HG03135 (cell line): ENCODE measurements at regions not wholly inside any gene's neighbourhood (a gene's known extent, or its start where the extent isn't known, plus 50 kb on each side); places are given as distances from the start of the nearest gene placed in this dataset.

Experiments
- ATAC-seq: cut with Tn5 transposase; IDR thresholded peaks from one replicate; pipeline ENCODE4 v1.9.1; 2021; ENCODE audit warnings: mild to moderate bottlenecking, moderate library complexity; ENCODE audit not compliant: unreplicated experiment

DNA sequence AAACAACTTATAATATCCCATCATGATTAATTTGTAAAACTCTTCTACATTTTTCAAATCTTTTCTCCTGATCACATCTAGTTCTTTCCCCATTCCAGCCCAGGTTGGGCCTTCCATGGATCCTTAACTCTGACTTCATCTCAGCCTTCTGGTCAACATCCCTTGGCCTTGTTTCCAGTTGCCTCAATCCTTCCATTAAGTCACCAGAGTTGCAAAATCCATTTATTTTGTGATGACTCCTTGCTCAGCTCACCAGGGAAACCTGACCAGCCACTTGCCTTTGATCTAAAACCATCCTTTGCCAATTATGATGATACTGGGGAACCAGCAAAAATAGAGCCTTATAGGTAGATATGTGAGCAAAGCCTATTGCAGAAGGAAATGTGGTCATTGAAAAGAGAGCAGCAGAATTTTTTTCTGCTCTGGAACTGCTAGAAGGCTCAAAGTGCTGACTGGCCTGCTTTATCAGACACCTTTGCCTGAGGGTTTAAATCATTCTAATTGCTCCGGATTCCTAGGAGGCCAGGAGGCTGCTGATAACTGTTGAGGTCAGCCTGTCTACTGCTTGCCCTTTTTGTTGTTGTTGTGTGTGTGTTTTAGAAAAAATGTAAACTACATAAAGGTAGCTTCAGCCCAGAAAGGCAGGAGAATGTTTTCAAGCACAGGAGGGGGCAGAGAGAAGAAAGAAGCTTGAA, 512.2 kb upstream of the GRIA1 start:
- no peak for ATAC-seq

DNA sequence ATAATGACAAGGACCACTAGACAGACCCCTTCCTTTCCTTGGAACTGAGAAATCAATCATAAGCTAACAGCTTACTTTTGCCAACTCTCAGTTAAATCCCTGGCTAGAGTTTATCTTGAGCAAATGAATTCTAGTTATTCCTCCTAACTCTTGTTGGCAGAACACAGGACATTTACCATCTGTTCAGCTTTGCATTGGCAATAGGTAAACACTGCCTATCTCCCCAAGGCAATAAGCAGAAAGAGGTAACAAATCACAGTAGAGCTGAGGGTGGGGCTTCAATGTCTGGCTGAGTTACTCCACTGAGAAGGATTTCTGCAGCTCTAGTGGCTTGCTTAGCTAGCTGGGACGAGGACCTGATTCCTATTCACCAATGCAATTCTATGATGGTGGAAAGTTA, 503.3 kb upstream of the GRIA1 start:
- no peak for ATAC-seq

DNA sequence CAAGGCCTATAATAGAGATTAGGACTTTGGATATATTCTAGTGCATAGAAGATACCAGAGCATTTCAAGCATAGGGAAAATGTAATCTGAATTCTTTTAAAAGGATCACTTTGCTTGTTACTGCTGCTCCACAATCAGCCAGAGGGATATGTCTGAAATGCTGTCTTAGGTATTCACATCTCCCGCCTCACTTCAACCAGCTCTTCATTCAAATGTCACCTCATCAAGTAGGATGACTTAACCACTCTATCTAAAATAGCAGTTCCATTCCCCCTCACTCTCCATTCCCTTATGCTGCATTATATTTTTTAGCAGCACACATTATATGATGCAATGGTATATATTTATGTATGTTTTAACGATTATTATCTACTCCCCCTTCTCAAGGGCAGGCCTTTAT, 500.3 kb upstream of the GRIA1 start:
- ATAC-seq, result no peak

DNA sequence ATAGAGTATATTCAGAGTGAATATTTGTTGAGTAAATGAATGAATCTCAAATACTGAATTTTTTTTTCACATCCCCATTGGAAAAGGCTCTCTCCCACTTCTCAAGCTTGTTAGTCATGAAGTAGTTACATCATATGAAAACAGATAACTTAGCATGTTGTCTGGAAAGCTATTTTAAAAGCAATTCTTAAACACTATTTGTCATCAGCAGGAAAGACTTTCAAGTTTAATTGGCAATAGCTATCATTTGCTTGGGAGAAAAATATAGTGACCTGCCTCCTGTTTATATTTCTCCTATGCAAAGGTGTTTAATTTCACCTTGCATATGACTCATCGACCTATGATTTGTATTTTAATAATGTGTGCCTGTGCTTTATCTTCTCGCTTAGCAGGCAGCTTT, 499.8 kb upstream of the GRIA1 start:
- ATAC-seq, result no peak

DNA sequence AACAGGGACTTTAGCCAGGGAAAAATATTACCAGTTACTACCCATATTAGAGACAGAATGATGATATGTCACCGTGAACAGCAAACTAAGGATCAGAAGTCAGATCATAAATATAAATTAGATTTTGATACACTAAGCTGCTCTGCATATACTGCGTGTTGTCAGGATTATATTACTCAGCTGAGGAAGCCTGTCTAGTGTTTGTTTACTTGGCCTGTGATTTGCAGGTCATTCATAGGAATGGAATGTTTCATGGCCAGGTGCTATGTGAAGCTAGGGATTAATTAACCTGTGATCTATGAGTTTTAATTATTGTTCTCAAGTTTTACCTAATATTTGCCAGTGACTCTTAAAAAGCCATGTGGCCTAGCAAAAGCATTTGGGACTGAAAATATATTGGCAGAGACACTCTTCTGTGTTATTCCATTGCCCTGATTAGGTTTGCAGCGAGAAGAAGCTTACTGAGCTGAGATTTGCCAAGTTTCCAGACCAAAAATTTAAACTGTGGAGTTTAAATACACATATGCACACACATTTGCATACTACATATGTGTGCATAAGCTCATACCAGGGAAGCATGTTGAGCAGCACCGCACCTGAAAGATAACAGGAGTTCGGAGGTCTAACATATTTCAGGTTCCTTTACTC, 496.3 kb upstream of the GRIA1 start:
- ATAC-seq, result no peak

DNA sequence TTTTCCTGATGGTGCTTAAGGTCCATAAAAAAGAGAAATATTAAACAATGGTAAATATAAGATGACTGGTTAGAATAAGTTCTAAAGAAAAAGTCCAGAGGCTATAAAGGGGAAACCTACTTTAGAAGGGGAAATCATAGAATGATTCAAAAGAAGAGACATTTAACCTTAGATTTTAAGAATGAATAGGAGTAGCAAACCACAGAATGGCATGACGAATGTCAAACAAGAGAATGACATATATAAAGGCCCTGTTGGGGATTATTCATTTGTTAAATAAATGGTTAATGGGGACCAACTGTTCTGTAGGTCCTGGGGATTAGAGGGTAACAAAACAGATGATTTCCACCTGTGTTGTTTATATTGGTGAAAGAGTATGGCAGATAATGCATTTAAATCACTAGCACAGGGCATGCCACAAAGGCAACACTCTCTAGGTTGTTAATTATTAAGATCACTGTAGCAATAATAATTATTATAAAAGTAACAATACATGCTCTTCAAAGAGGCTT, 495.2 kb upstream of the GRIA1 start:
- ATAC-seq, result no peak

DNA sequence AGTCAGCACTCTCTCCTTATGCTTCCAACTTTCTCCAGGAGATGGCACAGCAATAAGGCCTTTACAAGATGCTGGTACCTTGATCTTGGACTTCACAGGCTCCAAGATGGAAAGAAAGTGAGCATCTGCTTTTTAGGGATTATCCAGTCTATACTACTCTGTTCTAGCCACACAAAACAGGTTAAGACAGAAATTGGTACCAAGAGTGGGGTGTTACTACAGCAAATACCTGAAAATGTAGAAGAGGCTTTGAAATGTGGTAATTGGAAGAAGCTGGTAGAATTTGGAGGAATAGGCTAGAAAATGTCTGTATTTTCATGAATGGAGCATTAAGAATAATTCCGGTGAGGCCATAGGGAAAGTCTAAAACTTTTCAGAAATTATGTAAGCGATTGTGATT, 484.8 kb upstream of the GRIA1 start:
- ATAC-seq, result no peak

DNA sequence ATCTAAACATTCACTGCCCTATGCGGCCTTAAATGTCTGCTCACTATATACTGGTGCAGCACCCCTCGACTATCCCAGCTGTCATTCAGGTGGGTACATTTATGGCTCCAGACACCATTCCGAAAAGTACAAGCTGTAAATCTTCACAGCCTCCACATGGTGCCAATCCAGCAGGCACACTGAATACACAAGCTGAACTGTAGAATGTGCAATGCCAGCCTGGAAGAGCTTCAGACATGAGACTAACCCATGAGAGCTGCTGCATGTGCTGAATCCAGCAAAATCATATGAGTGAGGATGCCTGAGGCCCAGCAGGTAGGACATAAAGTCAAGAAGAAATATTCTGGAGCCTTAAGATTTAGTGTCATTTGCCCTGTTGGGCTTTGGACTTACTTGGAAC, 483.8 kb upstream of the GRIA1 start:
- no peak for ATAC-seq

DNA sequence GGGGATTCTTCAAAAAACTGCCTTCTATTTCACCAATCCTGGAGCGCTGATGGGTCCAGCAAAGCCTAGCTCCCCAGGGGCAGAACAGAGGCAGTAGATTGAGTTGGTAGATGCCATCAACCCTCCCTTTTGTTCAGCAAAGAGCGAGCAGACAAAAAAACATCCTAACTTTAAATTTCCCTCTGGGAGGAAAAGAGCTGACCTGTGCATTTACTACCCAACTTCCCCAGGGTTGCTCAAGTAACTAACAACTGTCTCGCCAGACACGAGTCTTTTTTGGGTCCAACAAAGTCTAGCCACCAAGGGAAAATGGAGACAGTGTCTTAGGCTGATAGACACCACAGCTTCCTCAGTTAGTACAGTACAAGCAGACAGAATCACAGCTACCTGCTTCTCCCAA, 476.3 kb upstream of the GRIA1 start:
- no peak for ATAC-seq

DNA sequence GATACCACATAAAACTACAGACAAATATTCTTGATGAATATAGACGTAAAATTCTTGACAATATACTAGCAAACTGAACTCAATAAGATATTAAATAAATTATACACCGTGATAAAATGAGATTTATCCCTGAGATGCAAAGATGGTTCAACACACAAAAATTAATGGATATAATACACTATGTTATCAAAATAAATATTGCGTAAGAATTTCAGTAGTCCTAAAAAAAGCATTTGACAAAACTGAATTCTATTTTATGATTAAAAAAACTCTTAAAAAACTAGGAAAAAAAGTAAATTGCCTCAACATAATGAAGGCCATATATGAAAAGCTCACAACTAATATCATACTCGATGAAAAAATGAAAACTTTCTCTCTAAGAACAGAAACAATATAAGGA, 472.3 kb upstream of the GRIA1 start:
- no peak for ATAC-seq

DNA sequence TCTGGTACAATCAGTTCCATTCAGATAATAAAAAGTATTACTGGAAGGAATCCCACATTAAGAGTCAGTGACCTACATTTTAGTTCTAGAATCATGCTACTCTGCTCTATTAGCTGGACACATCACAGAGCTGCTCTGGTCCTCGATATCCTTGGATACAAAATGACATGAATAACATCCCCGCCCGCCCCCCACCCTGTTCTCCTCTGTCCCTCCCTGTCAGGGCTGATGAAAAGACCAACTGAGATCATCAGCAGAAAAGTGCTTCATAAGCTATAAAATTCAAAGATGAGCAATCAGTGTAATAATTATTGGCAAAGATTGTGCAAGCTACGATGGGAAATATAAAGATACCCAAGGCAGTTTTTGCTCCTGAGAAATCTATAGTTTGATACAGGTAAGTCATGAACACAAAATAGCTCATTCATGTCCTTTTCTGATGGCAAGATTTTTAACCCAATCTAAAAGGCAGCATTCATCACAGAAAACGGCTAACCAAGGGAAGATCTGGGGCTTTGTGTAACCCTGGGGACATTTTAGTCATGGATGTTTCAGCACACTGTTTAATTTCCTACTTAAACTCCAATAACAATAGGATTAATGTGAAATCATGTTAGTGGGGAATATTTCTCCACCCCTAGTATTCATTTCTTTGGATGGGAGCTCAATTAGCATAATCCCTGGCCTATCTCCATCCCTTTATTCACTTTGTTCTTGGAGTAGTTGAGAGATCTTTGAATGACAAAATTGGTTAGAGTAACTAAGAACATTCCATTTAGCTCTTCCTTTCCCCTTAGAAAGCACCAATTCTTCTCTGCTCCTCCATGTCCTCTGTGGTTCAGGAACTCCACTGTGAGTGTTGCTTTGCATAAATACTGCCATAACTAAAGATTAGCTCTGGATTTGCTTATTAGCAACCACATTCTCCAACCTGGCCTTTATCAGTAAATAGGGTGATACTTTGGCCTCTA, 459.4 kb upstream of the GRIA1 start:
- ATAC-seq, result no peak

DNA sequence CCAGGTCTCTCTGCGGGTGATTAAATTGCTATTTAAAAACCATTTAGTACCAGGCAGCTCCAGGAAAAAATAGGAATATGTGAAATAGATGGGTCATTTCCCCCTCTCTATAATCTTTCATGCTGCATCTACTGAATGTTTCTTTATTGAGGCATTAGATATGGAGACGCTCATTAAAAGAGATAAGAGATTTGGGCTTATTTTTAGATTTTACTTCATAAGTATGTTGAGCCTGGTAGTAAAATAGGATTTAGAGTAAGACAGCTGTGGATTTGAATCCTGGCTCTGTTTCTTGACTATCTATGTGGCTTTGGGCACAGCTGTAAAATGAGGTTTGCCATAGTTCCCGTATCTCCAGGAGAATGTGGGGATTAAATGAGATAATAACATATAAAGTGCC, 451.0 kb upstream of the GRIA1 start:
- ATAC-seq, result no peak

DNA sequence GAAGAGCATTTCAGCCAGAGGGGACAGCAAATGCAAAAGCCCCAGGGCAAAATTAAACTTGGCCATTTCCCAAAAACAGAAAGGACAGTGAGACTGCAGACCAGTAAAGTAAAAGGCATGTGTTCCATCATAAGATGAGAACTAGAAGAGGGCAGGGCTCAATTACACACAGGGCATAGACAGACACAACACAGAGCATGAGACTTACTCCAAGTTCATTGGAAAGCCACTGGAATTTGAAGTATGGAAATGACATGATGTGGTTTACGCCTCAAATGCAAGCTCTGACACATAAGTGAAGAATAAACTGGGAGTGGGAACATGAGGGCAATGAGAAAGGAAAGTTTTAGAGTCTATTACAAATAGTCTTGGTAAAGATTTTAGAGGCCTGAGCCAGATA, 446.6 kb upstream of the GRIA1 start:
- no peak for ATAC-seq

DNA sequence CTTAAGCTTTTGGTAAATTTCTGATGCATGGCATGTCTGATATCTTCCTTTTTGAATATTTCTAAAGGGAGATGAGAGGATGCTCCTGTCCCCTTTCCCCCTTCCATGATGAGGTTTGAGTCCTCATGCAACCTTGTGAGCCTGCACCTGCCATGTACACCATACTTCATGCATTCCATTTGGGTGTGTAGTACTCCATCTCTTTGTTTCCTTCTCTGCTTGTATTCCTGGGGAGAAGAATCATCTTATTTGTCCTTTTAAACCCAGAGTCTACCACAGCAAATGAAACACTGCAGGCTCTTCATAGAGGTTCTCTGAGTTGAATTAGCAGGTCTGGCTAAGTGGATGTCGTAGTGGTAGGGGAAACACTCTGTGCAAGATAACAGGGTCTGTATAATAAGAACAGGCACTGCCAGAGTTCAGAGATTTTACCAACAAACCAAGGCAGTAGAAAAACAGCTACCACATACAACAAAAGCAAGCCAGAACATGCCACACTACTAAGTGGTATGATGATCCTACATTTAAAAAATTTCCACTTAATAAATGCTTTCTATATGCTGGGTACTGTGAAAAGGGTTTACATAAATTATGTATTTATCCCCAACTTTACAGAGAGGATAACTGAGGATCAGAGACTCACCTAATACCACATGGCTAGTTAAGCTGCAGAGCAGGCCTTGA, 439.8 kb upstream of the GRIA1 start:
- no peak for ATAC-seq

DNA sequence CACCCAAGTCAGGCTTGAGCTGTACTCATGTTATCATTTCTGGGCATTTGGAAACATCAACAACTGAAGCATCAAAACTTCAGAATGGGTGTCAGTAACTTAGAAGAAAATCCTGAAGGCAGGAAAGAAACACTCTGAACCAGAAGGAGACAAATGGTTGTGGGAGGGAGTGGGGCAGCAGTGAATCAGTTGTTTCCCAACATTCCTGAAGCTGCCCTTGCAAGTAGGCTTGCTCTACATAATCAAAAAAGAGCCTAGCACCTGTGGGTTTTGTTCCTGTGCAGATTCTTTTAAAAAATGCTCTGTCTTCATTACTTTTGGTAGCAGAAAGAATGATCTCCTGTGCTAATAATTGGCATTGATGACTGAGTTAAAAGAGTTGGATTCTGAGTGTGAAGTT, 424.2 kb upstream of the GRIA1 start:
- ATAC-seq, result no peak

DNA sequence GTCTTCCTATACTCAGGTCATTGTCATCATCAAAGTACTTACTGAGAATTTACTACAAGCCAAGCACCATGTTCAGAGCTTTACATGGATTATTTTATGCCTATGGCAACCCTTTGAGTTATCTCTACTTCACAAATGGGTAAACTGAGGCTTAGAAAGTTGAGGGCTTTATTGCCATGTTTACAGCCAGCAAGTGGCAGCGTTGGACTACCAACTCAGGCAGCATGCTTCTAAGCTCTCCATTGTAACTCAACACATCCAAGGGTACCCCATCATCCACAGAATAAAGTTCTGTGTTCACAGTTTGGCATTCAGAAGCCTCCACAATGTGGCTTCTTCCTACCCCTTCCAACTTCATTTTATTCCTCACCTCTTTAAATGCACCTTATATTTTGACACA, 422.6 kb upstream of the GRIA1 start:
- no peak for ATAC-seq

DNA sequence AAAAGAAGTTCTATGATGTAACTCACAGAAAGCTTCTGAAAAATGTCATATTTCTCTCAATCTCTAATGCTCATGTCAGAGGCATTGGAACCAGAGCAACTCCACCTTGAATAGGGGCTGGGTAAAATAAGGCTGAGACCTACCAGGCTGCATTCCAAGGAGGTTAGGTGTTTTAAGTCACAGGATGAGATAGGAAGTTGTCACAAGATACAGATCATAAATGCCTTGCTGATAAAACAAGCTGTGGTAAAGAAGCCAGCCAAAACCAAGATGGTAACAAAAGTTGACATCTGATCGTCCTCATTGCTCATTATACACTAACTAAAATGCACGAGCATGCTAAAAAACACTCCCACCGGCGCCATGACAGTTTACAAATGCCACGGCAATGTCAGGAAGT, 411.1 kb upstream of the GRIA1 start:
- ATAC-seq, result no peak

DNA sequence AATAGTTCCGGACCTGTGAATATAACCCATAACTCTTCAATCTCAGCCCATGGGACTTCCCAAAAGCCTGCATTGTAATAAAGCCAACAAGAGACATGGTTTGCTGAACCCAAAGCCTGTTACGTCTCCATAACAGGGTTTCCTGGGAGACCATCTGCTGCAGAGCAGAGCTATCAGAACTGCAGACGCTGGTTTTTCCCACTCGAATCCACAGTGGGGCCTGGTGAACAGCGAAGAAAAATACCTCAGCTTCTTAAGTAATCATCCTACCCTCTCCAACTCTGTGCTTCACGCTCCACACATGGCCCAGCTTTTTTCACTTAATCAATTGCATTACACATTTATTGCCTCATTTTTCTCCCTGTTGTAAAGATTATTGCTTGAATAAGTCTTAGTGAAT, 409.5 kb upstream of the GRIA1 start:
- ATAC-seq, result no peak

DNA sequence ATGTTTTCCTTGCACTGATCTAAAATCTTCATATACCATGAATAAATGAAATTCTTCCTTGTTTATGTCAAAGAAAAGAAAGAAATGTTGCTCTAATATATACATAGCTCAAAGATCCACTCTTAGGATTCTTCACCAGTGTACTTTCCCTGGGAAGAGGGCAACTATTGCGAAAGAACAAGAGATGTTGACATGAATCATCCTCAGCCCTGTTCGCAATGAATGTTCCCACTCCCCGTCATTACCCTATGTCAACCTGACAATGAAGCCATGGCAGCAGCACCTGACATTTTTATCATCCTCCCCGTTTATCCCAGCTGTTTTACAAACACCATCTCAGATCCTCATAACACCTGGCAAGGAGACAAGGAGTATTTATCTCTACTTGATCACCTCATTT, 409.1 kb upstream of the GRIA1 start:
- ATAC-seq, result no peak

DNA sequence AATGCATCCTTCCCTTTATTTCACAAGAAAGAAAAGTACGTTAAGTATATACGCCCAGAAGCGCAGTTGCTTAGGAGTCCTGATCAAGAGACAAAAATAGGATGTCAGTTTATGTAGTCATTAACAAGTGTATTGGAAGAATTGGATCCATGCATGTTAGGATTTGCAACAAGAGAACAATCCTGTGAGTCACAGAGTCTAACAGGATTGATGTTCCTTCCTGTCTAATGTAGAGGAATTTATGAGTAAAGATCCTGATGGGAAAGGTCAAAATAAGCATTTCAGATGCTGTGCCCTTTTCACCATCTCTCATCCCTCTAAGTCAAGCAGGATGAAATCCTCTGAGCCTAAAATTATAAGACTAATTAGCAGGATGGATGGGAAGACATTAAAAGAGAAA, 406.0 kb upstream of the GRIA1 start:
- ATAC-seq, result no peak

DNA sequence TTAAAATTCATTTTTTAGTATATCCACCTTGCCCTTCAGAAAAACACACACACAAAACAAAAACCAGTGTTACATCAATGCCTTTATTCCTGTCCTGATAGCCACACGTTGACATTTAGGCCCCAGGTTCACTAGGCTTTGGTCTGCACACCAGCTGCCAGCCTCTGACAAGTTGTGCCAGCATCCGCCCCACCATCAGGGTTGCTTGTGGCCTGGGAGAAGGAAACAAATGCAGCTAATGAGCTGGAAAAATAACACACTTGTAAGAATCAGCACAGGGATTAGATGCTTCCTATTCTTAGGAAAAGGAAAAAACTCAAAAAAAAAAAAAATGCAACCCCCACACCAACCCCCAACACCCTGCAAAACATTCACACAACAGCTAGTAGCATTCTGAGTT, 404.0 kb upstream of the GRIA1 start:
- ATAC-seq, result no peak
